NCI-H345 treated with DMSO at 0.1 percent for 48 hours (cell line): ENCODE measurements at regions not wholly inside any gene's neighbourhood (a gene's known extent, or its start where the extent isn't known, plus 50 kb on each side); places are given as distances from the start of the nearest gene placed in this dataset.

ENCODE experiments used
- DNase-seq: peaks from one replicate; lab custom pipeline; 2025; ENCODE audit not compliant: unreplicated experiment; lab: John Stamatoyannopoulos, UW

DNA sequence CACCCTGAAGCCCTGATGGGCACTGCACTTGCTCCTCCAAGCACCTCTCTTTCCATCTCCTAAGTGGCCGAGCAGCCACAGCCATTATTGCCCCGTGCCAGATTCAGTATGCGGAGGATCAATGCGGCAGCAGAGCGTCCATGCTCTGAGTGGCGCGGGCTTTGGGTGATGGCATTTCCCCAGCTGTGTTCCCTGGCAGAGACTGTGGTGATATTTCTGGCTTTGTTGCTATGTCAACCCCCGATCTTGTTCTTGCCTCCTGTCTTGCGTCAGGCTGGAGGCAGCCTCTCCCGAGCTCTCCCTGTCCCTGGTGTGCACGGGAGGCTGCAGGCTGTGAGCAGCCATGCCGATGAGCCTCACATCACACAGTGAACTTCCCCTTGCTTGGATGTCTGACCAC is 1018.6 kb downstream of the TBC1D22A start:
- no peak for DNase-seq

GRCh38 chr22:47780281-47780875 is 1017.9 kb downstream of the TBC1D22A start:
- DNase-seq = no peak

DNA sequence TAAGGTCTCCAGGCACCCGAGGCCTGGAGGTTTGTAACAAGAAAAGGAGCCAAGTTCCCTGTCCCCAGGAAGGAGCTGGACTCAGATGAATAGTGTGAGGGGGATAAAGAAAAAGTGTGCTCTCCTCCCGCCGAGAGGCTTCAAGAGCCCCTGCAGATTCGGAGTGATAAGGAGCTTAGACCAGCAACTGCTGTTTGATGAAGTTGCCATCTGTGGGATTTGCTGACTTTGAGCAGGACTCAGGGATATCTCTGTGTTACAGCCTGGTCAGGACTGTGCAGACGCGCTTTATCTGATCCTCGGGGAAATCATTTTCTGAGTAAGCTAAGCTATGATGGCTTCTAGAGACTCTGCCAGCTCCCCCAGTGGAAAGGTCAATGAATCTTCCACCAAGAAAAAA is 1017.0 kb downstream of the TBC1D22A start:
- no peak for DNase-seq

DNA sequence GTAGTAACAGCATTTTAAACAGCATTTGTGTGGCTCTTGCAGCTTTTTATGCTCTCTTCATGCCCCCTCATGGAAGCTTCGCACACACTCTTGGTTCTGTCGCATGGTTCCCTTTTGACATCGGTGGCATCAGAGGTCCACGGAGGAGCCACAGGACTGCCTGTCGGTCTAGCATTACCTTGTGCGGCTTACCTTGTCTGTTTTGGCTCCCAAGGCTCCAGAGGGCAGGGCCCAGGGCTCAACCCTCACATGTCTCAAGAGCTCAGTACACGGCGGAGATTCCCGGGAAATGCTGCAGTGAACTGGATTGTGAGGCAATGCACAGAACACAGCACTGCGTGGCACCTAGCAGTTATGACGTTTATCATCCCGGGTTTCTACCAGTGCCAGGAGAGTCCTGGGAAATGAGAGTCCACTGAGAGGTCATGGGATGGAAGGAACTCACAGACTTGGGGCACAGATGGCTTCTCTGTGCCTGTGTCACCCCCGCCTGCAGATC is 1015.8 kb downstream of the TBC1D22A start:
- DNase-seq = no peak

DNA sequence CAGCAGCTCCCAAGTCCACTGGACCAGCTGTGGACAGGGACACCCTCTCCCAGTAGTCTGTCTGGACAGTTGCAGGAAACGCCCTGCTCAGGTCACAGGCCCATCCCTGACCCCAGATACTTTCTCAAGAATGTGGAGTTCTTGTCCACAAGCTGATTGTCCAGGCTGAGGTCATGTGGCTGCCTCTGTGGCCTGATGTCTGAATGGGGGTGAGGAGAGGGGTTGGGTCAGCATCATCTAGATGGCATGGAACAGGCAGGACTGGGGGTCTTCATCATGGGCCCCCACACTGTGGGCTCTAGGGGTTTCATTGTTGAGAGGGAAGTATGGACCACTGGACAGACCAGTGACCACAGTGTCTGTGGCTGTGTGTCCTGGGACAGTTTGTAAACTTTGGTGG is 1015.0 kb downstream of the TBC1D22A start:
- no peak for DNase-seq

DNA sequence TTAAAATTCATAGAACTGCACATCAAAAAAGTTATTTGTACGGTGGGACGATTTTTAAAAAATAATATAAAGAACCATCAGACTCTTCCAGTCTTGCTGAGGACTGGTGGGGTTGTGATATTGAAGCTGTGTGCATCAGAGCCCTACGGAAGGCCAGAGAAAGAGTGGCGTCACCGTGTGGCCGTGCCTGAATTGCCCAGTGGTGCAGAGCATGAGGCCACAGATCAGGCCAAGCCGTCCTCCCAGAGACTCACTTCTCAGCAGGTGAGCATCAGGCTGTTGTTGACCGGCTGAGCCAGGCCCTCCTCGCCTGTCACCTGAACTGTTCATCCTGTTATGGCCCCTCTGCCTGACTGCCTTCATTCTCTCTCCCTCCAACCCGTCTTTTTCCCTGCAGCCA is 1013.9 kb downstream of the TBC1D22A start:
- no peak for DNase-seq

GRCh38 chr22:47775686-47776085 is 1013.2 kb downstream of the TBC1D22A start:
- no peak for DNase-seq

DNA sequence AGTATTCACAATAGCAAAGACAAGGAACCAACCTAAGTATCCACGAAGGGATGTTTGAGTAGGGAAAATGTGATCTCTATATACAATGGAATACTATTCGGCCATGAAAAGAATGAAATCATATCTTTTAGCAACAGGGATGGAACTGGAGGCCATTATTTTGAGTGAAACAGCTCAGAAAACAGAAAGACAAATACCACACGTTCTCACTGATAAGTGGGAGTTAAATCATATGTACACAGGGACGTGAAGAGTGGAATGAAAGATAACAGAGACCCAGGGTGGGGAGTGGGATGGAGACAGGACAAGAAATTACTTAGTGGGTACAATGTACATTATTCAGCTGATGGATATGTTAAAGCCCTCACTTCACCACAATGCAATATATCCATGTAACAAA is 1012.7 kb downstream of the TBC1D22A start:
- DNase-seq = no peak

- no peak for DNase-seq
Measured at GRCh38 chr22:47773635-47774034, 1011.2 kb downstream of the TBC1D22A start.

GRCh38 chr22:47772864-47773263 is 1010.4 kb downstream of the TBC1D22A start:
- DNase-seq = no peak

GRCh38 chr22:47769652-47770051 is 1007.2 kb downstream of the TBC1D22A start:
- DNase-seq = no peak

- no peak for DNase-seq
Measured at GRCh38 chr22:47768027-47768426, 1005.6 kb downstream of the TBC1D22A start.

- no peak for DNase-seq
Measured at GRCh38 chr22:47767403-47767802, 1005.0 kb downstream of the TBC1D22A start.

- no peak for DNase-seq
Measured at GRCh38 chr22:47765757-47766156, 1003.3 kb downstream of the TBC1D22A start.

- DNase-seq = no peak
Measured at GRCh38 chr22:47762141-47762540, 999.7 kb downstream of the TBC1D22A start.

GRCh38 chr22:47759909-47760308 is 997.5 kb downstream of the TBC1D22A start:
- DNase-seq = no peak

GRCh38 chr22:47757741-47758140 is 995.3 kb downstream of the TBC1D22A start:
- DNase-seq = no peak

GRCh38 chr22:47750086-47750485 is 987.6 kb downstream of the TBC1D22A start:
- no peak for DNase-seq

DNA sequence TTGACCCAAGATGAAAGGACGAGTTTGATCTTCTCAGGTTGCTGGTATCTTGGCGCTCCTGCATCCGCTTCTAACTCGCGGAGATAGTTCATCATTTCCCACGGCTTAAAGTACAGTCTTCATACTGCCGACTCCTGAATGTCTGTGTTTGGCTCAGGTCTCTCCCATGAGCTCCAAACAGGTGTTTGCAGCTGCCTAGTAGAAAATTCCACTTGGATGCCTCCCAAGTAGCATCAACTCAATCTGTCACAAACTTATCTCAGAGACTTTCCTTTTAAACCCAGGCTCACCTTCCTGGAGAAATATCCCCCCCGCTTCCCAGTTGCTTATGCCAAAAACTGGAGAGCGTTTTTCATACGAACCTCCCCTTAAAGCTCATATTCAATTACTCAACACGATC is 986.5 kb downstream of the TBC1D22A start:
- DNase-seq = no peak

GRCh38 chr22:47748271-47748670 is 985.8 kb downstream of the TBC1D22A start:
- DNase-seq = no peak

- DNase-seq = no peak
Measured at GRCh38 chr22:47740109-47740805, 977.8 kb downstream of the TBC1D22A start.

GRCh38 chr22:47739291-47740015 is 977.0 kb downstream of the TBC1D22A start:
- no peak for DNase-seq
